HEK293 (cell line): ENCODE measurements at regions not wholly inside any gene's neighbourhood (a gene's known extent, or its start where the extent isn't known, plus 50 kb on each side); places are given as distances from the start of the nearest gene placed in this dataset.

Experiments
- CTCF ChIA-PET: fragments of 350-600 bp; formaldehyde crosslinking; extraction: SDS; loops from one replicate; lab custom pipeline; 2021; ENCODE audit warnings: antibody characterized with exemption; lab: Yijun Ruan, JAX
- POLR2A ChIA-PET: fragments of 300-600 bp; formaldehyde crosslinking; extraction: SDS; loops from one replicate; lab custom pipeline; 2020; ENCODE audit warnings: antibody characterized with exemption, inconsistent platforms; lab: Yijun Ruan, JAX
- H3K27ac ChIP-seq: fragments of 200-500 bp; sonication (Bioruptor generic); 2 replicates; pipeline ENCODE4 v1.5.1; 2014; ENCODE audit warnings: low read depth, low read length, control low read depth, inconsistent platforms; ENCODE audit errors: extremely low read depth
- H3K36me3 ChIP-seq, 2 experiments: fragments of 200-500 bp in 1 of 2; sonication (Bioruptor generic) in 1 of 2; 1 replicate in 1 of 2; 2 replicates in 1 of 2; pipeline ENCODE4 v1.5.1; 2014 to 2017; ENCODE audit warnings: inconsistent platforms in 2 of 2, low read length in 2 of 2; ENCODE audit not compliant: control insufficient read depth in 2 of 2, insufficient read depth in 1 of 2
- H3K4me1 ChIP-seq: fragments of 200-500 bp; sonication (Bioruptor generic); 2 replicates; pipeline ENCODE4 v1.5.1; 2014; ENCODE audit warnings: mild to moderate bottlenecking, low read length, inconsistent platforms; ENCODE audit not compliant: control insufficient read depth, insufficient read depth
- H3K4me3 ChIP-seq: 2 replicates; pipeline ENCODE4 v1.5.1; 2011; ENCODE audit warnings: low read depth, mild to moderate bottlenecking, control low read depth, low read length, moderate library complexity
- H3K9me3 ChIP-seq: fragments of 200-500 bp; sonication (Bioruptor generic); 2 replicates; pipeline ENCODE4 v1.5.1; 2014; ENCODE audit warnings: low read depth, low read length, inconsistent platforms; ENCODE audit not compliant: control insufficient read depth, insufficient read depth
- KLF10 ChIP-seq: fragments of 450-650 bp; IDR thresholded peaks from 2 replicates; pipeline ENCODE4 v1.5.1; 2018; ENCODE audit warnings: missing biosample characterization, mild to moderate bottlenecking, missing genetic modification characterization
- RBAK ChIP-seq: fragments of 450-650 bp; formaldehyde crosslinking; IDR thresholded peaks from 2 replicates; pipeline ENCODE4 v1.5.1; 2016; ENCODE audit warnings: missing biosample characterization, missing genetic modification characterization
- SP3 ChIP-seq: fragments of 450-650 bp; formaldehyde crosslinking; IDR thresholded peaks from 2 replicates; pipeline ENCODE4 v1.5.1; 2016; ENCODE audit warnings: missing biosample characterization, missing genetic modification characterization
- YY1 ChIP-seq: fragments of 450-650 bp; formaldehyde crosslinking; IDR thresholded peaks from 2 replicates; pipeline ENCODE4 v1.5.1; 2018; ENCODE audit warnings: missing biosample characterization, missing genetic modification characterization
- ZBTB17 ChIP-seq: fragments of 450-650 bp; formaldehyde crosslinking; IDR thresholded peaks from 2 replicates; pipeline ENCODE4 v1.5.1; 2016; ENCODE audit warnings: missing biosample characterization, missing genetic modification characterization
- ZNF10 ChIP-seq: fragments of 450-650 bp; formaldehyde crosslinking; IDR thresholded peaks from 2 replicates; pipeline ENCODE4 v1.5.1; 2017; ENCODE audit warnings: missing biosample characterization, missing genetic modification characterization
- ZNF138 ChIP-seq: fragments of 450-650 bp; formaldehyde crosslinking; IDR thresholded peaks from 2 replicates; pipeline ENCODE4 v1.5.1; 2016; ENCODE audit warnings: missing biosample characterization, missing genetic modification characterization, borderline replicate concordance
- ZNF37A ChIP-seq: fragments of 450-650 bp; IDR thresholded peaks from 2 replicates; pipeline ENCODE4 v1.5.1; 2018; ENCODE audit warnings: missing biosample characterization, missing genetic modification characterization
- ZNF391 ChIP-seq: fragments of 450-650 bp; formaldehyde crosslinking; IDR thresholded peaks from 2 replicates; pipeline ENCODE4 v1.5.1; 2016; ENCODE audit warnings: low read depth, missing biosample characterization, missing genetic modification characterization, borderline replicate concordance
- ZNF426 ChIP-seq: fragments of 450-650 bp; formaldehyde crosslinking; IDR thresholded peaks from 2 replicates; pipeline ENCODE4 v1.5.1; 2017; ENCODE audit warnings: missing biosample characterization, missing genetic modification characterization, mild to moderate bottlenecking, inconsistent platforms, moderate library complexity
- ZNF48 ChIP-seq: fragments of 450-650 bp; formaldehyde crosslinking; IDR thresholded peaks from 2 replicates; pipeline ENCODE4 v1.5.1; 2016; ENCODE audit warnings: missing biosample characterization, missing genetic modification characterization
- ZNF521 ChIP-seq: fragments of 450-650 bp; formaldehyde crosslinking; IDR thresholded peaks from 2 replicates; pipeline ENCODE4 v1.5.1; 2017; ENCODE audit warnings: missing biosample characterization, mild to moderate bottlenecking, missing genetic modification characterization
- ZNF560 ChIP-seq: fragments of 450-650 bp; formaldehyde crosslinking; IDR thresholded peaks from 2 replicates; pipeline ENCODE4 v1.5.1; 2017; ENCODE audit warnings: missing biosample characterization, missing genetic modification characterization, borderline replicate concordance
- ZNF664 ChIP-seq: fragments of 450-650 bp; formaldehyde crosslinking; IDR thresholded peaks from 2 replicates; pipeline ENCODE4 v1.5.1; 2016; ENCODE audit warnings: missing biosample characterization, missing genetic modification characterization
- TF ChIP-seq, protein P1 (sequence below): fragments of 450-650 bp; formaldehyde crosslinking; IDR thresholded peaks from 2 replicates; pipeline ENCODE4 v1.5.1; 2016; ENCODE audit warnings: missing biosample characterization, missing genetic modification characterization
- TF ChIP-seq, protein P2 (sequence below): fragments of 450-650 bp; formaldehyde crosslinking; IDR thresholded peaks from 2 replicates; pipeline ENCODE4 v1.5.1; 2016; ENCODE audit warnings: missing biosample characterization, missing genetic modification characterization
- TF ChIP-seq, protein P3 (sequence below): fragments of 450-650 bp; IDR thresholded peaks from 2 replicates; pipeline ENCODE4 v1.5.1; 2018; ENCODE audit warnings: missing biosample characterization, missing genetic modification characterization

DNA sequence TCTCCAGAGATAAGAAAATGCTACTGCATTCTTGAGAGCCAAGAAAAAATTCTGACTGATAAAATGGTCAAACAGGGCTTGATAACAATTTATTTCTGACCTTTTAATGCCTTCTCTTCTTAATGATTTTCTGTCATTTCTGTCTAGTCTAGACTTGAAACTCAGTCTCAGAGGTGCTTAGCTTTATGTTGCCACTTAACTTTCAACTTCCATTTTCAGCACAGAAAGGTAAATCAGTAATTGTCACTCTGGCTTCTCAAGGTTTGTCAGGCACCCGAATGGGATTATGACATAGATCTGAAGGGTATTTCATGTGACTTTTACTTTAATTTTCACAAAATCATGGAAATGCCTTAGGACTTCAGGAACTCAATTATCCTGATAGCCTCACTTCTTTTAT lies 155.4 kb upstream of the GBE1 start:
- ChIA-PET POLR2A (no interaction called here), CTCF (interaction anchor here (0.6 kb wide), 1 partner anchor 341 kb away, joined by 3 read pairs; no protein-coding TSS in a partner anchor)
- Histone ChIP-seq H3K36me3 (no peaks in the 10 kb centered on the region), H3K27ac (no peak overlapping the region), H3K4me3 (no peak overlapping the region), H3K9me3 (no peaks in the 10 kb centered on the region), H3K4me1 (no peaks in the 10 kb centered on the region)
- TF ChIP-seq ZNF138 (tag by site-specific recombination) (no peak), ZNF391 (no peak), YY1 (tag by site-specific recombination) (no peak)
- TF ChIP-seq, protein P1, sequence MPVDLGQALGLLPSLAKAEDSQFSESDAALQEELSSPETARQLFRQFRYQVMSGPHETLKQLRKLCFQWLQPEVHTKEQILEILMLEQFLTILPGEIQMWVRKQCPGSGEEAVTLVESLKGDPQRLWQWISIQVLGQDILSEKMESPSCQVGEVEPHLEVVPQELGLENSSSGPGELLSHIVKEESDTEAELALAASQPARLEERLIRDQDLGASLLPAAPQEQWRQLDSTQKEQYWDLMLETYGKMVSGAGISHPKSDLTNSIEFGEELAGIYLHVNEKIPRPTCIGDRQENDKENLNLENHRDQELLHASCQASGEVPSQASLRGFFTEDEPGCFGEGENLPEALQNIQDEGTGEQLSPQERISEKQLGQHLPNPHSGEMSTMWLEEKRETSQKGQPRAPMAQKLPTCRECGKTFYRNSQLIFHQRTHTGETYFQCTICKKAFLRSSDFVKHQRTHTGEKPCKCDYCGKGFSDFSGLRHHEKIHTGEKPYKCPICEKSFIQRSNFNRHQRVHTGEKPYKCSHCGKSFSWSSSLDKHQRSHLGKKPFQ (tag by site-specific recombination) = no peak
- TF ChIP-seq, protein P2, sequence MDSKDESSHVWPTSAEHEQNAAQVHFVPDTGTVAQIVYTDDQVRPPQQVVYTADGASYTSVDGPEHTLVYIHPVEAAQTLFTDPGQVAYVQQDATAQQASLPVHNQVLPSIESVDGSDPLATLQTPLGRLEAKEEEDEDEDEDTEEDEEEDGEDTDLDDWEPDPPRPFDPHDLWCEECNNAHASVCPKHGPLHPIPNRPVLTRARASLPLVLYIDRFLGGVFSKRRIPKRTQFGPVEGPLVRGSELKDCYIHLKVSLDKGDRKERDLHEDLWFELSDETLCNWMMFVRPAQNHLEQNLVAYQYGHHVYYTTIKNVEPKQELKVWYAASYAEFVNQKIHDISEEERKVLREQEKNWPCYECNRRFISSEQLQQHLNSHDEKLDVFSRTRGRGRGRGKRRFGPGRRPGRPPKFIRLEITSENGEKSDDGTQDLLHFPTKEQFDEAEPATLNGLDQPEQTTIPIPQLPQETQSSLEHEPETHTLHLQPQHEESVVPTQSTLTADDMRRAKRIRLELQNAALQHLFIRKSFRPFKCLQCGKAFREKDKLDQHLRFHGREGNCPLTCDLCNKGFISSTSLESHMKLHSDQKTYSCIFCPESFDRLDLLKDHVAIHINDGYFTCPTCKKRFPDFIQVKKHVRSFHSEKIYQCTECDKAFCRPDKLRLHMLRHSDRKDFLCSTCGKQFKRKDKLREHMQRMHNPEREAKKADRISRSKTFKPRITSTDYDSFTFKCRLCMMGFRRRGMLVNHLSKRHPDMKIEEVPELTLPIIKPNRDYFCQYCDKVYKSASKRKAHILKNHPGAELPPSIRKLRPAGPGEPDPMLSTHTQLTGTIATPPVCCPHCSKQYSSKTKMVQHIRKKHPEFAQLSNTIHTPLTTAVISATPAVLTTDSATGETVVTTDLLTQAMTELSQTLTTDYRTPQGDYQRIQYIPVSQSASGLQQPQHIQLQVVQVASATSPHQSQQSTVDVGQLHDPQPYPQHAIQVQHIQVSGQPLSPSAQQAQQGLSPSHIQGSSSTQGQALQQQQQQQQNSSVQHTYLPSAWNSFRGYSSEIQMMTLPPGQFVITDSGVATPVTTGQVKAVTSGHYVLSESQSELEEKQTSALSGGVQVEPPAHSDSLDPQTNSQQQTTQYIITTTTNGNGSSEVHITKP = no peak

DNA sequence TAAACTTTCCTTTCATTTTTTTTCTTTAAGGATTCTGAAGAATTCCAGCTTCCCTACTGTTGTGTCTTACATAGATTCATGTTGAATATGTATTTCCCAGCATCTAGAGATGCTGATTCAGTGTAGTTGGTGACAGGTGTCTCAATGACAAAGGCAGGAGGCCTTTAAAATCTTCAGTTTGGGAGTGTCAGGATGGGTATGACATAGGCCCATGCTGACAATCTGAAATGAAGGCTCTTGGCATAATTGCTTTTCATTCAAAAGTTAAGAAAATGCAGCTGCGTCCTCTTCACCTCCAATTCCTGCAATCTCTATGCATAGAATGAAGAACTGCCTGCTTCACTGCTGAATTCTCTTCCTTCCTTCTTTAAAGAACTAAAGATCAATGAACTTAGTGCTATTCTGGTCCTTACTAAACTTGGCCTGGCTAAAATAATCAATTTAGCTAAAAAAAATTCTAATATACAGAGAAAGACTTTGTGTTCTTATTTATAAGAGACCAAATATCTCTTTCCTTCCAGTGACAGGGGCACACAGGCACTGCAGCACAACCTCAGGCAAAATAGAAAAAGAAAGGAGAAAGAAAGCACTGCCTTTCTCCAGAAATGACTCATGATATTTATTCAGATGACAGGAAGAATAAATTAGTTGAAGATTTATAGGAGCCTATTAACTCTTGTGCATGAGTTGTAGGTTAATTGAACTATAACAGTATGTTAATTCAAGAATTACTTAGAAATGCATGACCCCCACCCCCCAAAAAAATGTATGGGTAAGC lies 152.6 kb upstream of the GBE1 start:
- Histone ChIP-seq H3K27ac (no peak overlapping the region), H3K4me3 (no peak overlapping the region), H3K9me3 (no peaks in the 10 kb centered on the region), H3K36me3 (no peaks in the 10 kb centered on the region), H3K4me1 (no peaks in the 10 kb centered on the region)
- TF ChIP-seq, protein P3, sequence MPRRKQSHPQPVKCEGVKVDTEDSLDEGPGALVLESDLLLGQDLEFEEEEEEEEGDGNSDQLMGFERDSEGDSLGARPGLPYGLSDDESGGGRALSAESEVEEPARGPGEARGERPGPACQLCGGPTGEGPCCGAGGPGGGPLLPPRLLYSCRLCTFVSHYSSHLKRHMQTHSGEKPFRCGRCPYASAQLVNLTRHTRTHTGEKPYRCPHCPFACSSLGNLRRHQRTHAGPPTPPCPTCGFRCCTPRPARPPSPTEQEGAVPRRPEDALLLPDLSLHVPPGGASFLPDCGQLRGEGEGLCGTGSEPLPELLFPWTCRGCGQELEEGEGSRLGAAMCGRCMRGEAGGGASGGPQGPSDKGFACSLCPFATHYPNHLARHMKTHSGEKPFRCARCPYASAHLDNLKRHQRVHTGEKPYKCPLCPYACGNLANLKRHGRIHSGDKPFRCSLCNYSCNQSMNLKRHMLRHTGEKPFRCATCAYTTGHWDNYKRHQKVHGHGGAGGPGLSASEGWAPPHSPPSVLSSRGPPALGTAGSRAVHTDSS (tag by site-specific recombination) = no peak
- no peak for TF ChIP-seq ZNF560 (tag by site-specific recombination)
- no peak for TF ChIP-seq ZNF48 (tag by site-specific recombination)
- TF ChIP-seq ZNF10 (tag by site-specific recombination) = no peak
- TF ChIP-seq RBAK (tag by site-specific recombination) = no peak
- no peak for TF ChIP-seq ZNF37A
- TF ChIP-seq ZNF521 = no peak
- no peak for TF ChIP-seq KLF10 (tag by site-specific recombination)
- no peak for TF ChIP-seq ZNF664 (tag by site-specific recombination)
- TF ChIP-seq ZBTB17 (tag by site-specific recombination) = no peak
- TF ChIP-seq ZNF426 = no peak
- TF ChIP-seq SP3 = no peak
- ChIA-PET CTCF (interaction anchor here (0.6 kb wide), 1 partner anchor 250 kb away, joined by 4 read pairs; no protein-coding TSS in a partner anchor), POLR2A (no interaction called here)
